ENCODE measurements at regions not wholly inside any gene's neighbourhood (a gene's known extent, or its start where the extent isn't known, plus 50 kb on each side); places are given as distances from the start of the nearest gene placed in this dataset.

DNA sequence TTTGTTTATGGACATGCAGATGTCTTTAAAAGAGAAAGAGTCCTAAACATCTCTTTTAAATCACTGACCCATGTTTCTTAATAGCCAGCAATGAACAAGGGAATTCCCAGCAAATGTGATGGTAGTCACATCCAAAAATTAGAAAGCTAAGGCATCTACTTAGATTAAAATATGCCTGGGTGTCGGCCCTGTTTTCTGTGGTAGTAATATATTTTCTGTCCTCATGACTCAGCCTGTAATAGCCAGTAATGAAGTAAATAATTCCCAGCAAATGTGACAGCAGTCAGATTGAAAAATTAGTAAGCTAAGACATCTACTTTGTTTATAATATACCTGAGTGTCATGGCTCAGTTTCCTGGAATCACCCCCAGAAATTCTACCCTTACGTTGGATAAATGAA, 60.6 kb upstream of the MYRIP start:
- Mint-ChIP-seq H3K27ac (no peak overlapping the region), H3K36me3 (no peaks in the 10 kb centered on the region), H3K9me3 (no peaks in the 10 kb centered on the region), H3K4me3 (no peak overlapping the region), H3K4me1 (no peaks in the 10 kb centered on the region), H3K27me3 (no peaks in the 10 kb centered on the region)
- DNase-seq: no peak
- CTCF ChIA-PET: no interaction called here

DNA sequence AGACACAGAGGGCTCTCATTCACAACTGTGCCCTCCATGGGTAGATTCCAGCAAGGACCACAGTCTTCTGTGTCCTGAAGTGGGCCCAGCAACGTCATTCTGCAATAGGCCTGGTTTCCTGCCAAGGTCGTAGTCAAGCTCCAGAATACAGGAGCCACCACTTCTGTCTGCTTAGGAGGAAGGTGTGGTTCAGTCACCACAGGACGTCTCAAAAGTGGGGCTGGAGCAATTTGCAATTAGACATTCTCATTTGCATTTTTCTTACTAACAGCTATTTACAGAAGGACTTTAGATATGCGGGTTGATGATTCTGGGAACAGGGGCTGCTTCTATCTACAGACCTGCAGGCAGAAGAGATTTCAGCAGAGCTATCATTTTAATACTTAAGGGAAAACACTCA, 58.7 kb upstream of the MYRIP start:
- CTCF ChIA-PET: interaction anchor here (0.6 to 1.0 kb wide), 2 partner anchors 87 to 1802 kb away, joined by 3 read pairs; no protein-coding TSS in a partner anchor
- H3K9me3 Mint-ChIP-seq: no peaks in the 10 kb centered on the region
- H3K4me1 Mint-ChIP-seq: no peaks in the 10 kb centered on the region
- no peak for DNase-seq
- H3K27ac Mint-ChIP-seq: no peak overlapping the region
- H3K27me3 Mint-ChIP-seq: no peaks in the 10 kb centered on the region
- no peak overlapping the region for H3K4me3 Mint-ChIP-seq
- H3K36me3 Mint-ChIP-seq: no peaks in the 10 kb centered on the region

DNA sequence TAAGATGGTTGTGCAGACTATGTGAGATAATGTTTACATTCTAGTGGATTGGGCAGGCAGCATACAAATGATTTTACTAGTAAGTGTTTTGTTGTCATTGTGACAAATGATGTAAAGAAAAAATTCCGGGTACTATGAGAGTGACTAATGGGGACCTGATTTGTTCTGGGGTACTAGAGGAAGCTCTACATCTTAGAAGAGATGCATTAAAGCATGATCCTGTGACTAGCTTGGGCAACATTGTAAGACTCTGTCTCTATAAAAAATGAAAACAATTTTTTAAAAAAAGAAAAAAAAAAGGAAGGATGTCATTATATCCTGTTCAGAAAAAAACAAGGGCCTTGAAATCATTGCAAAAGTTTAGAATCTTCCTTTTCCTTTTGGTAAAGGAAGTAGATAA, 58.1 kb upstream of the MYRIP start:
- no peaks in the 10 kb centered on the region for H3K4me1 Mint-ChIP-seq
- H3K36me3 Mint-ChIP-seq: no peaks in the 10 kb centered on the region
- no peak overlapping the region for H3K27ac Mint-ChIP-seq
- no peaks in the 10 kb centered on the region for H3K9me3 Mint-ChIP-seq
- CTCF ChIA-PET: interaction anchor here (0.6 kb wide), 1 partner anchor 1801 kb away, joined by 3 read pairs; no protein-coding TSS in a partner anchor
- no peaks in the 10 kb centered on the region for H3K27me3 Mint-ChIP-seq
- H3K4me3 Mint-ChIP-seq: no peak overlapping the region
- DNase-seq: no peak

- Mint-ChIP-seq H3K9me3 (no peaks in the 10 kb centered on the region), H3K36me3 (no peaks in the 10 kb centered on the region), H3K4me1 (no peaks in the 10 kb centered on the region), H3K4me3 (no peak overlapping the region), H3K27me3 (no peaks in the 10 kb centered on the region), H3K27ac (no peak overlapping the region)
- no peak for DNase-seq
- CTCF ChIA-PET: no interaction called here
These were observed 57.3 kb upstream of the MYRIP start for GRCh38 chr3:39752019-39752637.

GRCh38 chr3:39752751-39753150, 56.7 kb upstream of the MYRIP start:
- no peaks in the 10 kb centered on the region for H3K9me3 Mint-ChIP-seq
- no peak overlapping the region for H3K27ac Mint-ChIP-seq
- H3K27me3 Mint-ChIP-seq: no peaks in the 10 kb centered on the region
- no peaks in the 10 kb centered on the region for H3K36me3 Mint-ChIP-seq
- H3K4me3 Mint-ChIP-seq: no peak overlapping the region
- DNase-seq: no peak
- CTCF ChIA-PET: no interaction called here
- H3K4me1 Mint-ChIP-seq: no peaks in the 10 kb centered on the region

- Mint-ChIP-seq H3K27ac (no peak overlapping the region), H3K4me3 (no peak overlapping the region), H3K4me1 (no peaks in the 10 kb centered on the region), H3K9me3 (no peaks in the 10 kb centered on the region), H3K36me3 (no peaks in the 10 kb centered on the region), H3K27me3 (no peaks in the 10 kb centered on the region)
- DNase-seq: no peak
- CTCF ChIA-PET: no interaction called here
These were observed 56.0 kb upstream of the MYRIP start for GRCh38 chr3:39753391-39753790.

- no peaks in the 10 kb centered on the region for H3K4me1 Mint-ChIP-seq
- H3K4me3 Mint-ChIP-seq: no peak overlapping the region
- CTCF ChIA-PET: interaction anchor here (1.0 kb wide), 1 partner anchor 14 kb away, joined by 4 read pairs; no protein-coding TSS in a partner anchor
- H3K9me3 Mint-ChIP-seq: no peaks in the 10 kb centered on the region
- no peaks in the 10 kb centered on the region for H3K27me3 Mint-ChIP-seq
- no peaks in the 10 kb centered on the region for H3K36me3 Mint-ChIP-seq
- no peak overlapping the region for H3K27ac Mint-ChIP-seq
- no peak for DNase-seq
These were observed 54.9 kb upstream of the MYRIP start for GRCh38 chr3:39754549-39754948.

- H3K4me3 Mint-ChIP-seq: no peak overlapping the region
- H3K36me3 Mint-ChIP-seq: no peaks in the 10 kb centered on the region
- DNase-seq: no peak
- CTCF ChIA-PET: interaction anchor here (1.0 kb wide), 1 partner anchor 15 kb away, joined by 4 read pairs; no protein-coding TSS in a partner anchor
- no peaks in the 10 kb centered on the region for H3K4me1 Mint-ChIP-seq
- no peaks in the 10 kb centered on the region for H3K9me3 Mint-ChIP-seq
- H3K27me3 Mint-ChIP-seq: no peaks in the 10 kb centered on the region
- no peak overlapping the region for H3K27ac Mint-ChIP-seq
These were observed 54.3 kb upstream of the MYRIP start for GRCh38 chr3:39755100-39755499.

DNA sequence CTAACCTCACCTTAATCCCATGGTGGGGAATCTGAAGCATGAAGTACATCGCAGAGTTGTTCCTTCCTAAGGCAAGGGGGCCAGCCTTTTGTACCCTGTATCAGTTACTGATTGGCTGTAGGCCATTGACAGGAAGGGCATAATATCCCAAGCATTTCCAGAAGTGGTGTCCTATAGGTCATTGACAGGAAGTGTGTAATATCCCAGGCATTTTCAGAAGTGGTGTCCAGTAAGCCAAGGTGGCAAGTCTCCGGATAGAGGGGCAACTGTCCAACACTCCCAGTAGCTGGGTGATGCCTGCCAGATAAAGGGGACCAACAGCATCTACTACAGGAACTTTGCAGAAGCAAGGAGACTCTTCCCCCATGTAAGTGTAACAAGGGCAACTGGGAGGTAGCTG, 52.1 kb upstream of the MYRIP start:
- DNase-seq: no peak
- H3K27ac Mint-ChIP-seq: no peak overlapping the region
- H3K27me3 Mint-ChIP-seq: no peaks in the 10 kb centered on the region
- no peak overlapping the region for H3K4me3 Mint-ChIP-seq
- no peaks in the 10 kb centered on the region for H3K4me1 Mint-ChIP-seq
- no peaks in the 10 kb centered on the region for H3K36me3 Mint-ChIP-seq
- H3K9me3 Mint-ChIP-seq: no peaks in the 10 kb centered on the region
- CTCF ChIA-PET: no interaction called here
